ENCODE measurements at regions not wholly inside any gene's neighbourhood (a gene's known extent, or its start where the extent isn't known, plus 50 kb on each side); places are given as distances from the start of the nearest gene placed in this dataset.

DNA sequence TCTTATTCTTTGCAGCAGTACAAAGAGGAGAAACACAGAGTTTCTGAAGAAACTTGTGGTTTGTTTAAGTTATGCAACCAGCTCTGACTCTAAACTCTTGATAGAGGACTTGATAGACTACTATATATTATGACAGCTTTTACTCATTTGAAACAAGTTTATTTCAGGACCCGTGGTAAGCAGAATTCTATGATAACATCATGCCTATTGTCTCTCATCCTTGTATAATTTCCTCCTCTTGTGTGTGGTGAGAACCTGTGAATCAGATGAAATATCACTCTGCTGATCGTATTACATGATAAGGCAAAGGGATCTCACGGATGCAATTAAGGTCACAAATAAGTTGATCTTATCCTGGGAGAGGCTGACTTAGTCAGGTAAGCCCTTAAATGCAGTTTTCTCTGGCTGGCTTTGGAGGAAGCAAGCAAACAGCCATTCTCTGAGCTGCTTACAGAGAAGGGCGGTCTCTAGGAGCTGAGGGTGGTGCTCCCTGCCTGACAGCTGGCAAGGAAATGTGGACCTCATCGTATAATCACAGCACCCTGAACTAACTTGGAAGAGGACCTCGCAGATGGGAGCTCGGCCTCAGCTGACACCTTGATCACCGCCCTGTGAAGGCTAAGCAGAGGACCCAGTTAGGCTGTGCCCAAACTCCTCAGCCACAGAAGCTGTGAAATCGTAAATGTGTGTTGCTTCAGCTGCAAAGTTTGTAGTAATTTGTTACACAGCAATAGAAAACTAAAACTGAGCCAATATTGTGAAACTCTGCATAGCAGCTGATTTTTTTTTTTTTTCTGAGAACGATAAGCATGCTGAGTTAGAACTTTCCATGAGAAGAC is 151.1 kb upstream of the DPT start:
- TF ChIP-seq, protein P1, sequence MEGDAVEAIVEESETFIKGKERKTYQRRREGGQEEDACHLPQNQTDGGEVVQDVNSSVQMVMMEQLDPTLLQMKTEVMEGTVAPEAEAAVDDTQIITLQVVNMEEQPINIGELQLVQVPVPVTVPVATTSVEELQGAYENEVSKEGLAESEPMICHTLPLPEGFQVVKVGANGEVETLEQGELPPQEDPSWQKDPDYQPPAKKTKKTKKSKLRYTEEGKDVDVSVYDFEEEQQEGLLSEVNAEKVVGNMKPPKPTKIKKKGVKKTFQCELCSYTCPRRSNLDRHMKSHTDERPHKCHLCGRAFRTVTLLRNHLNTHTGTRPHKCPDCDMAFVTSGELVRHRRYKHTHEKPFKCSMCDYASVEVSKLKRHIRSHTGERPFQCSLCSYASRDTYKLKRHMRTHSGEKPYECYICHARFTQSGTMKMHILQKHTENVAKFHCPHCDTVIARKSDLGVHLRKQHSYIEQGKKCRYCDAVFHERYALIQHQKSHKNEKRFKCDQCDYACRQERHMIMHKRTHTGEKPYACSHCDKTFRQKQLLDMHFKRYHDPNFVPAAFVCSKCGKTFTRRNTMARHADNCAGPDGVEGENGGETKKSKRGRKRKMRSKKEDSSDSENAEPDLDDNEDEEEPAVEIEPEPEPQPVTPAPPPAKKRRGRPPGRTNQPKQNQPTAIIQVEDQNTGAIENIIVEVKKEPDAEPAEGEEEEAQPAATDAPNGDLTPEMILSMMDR (IDR thresholded peaks at IDR 0.05 in 8 of 11, conservative IDR thresholded peaks at IDR 0.05 in 3 of 11) = no peak
- no peak for TF ChIP-seq POLR2AphosphoS5 (IDR thresholded peaks at IDR 0.05)
